HEK293 (cell line): ENCODE measurements at regions not wholly inside any gene's neighbourhood (a gene's known extent, or its start where the extent isn't known, plus 50 kb on each side); places are given as distances from the start of the nearest gene placed in this dataset.

Experiments
- ZNF133 ChIP-seq: fragments of 450-650 bp; formaldehyde crosslinking; IDR thresholded peaks from 2 replicates; pipeline ENCODE4 v1.5.1; 2016; ENCODE audit warnings: missing biosample characterization, missing genetic modification characterization
- TF ChIP-seq, protein P1 (sequence below): fragments of 450-650 bp; formaldehyde crosslinking; IDR thresholded peaks from 2 replicates; pipeline ENCODE4 v1.5.1; 2016; ENCODE audit warnings: missing biosample characterization, missing genetic modification characterization

DNA sequence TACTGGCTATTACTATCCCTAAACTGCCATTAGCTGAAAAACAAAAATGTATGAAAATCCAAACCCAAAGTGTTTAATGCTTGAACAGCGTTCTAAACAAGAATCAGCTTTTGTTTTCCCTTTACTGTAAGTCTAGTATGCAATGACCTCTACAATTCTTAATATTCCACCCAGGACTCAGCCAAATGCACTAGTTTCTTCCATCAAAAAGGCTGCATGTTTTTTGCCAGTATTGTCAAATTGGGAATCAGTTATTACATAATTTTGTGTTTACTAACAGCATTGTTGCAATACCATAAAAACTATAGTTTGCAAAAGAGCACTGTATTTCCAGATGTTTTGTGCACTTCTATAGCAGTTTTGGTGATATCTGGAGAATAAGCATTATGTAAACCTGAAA, 634.5 kb downstream of the LTN1 start:
- TF ChIP-seq ZNF133 (tag by site-specific recombination) = no peak
- TF ChIP-seq, protein P1, sequence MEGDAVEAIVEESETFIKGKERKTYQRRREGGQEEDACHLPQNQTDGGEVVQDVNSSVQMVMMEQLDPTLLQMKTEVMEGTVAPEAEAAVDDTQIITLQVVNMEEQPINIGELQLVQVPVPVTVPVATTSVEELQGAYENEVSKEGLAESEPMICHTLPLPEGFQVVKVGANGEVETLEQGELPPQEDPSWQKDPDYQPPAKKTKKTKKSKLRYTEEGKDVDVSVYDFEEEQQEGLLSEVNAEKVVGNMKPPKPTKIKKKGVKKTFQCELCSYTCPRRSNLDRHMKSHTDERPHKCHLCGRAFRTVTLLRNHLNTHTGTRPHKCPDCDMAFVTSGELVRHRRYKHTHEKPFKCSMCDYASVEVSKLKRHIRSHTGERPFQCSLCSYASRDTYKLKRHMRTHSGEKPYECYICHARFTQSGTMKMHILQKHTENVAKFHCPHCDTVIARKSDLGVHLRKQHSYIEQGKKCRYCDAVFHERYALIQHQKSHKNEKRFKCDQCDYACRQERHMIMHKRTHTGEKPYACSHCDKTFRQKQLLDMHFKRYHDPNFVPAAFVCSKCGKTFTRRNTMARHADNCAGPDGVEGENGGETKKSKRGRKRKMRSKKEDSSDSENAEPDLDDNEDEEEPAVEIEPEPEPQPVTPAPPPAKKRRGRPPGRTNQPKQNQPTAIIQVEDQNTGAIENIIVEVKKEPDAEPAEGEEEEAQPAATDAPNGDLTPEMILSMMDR (tag by site-specific recombination) = no peak
